BJ (cell line): ENCODE measurements at regions not wholly inside any gene's neighbourhood (a gene's known extent, or its start where the extent isn't known, plus 50 kb on each side); places are given as distances from the start of the nearest gene placed in this dataset.

Experiments used
- CTCF ChIA-PET: fragments of 350-600 bp; formaldehyde crosslinking; extraction: SDS; loops from one replicate; lab custom pipeline; 2021; ENCODE audit warnings: antibody characterized with exemption, inconsistent platforms; lab: Yijun Ruan, JAX
- POLR2A ChIA-PET: fragments of 300-600 bp; sonication (Branson Sonifier 250); formaldehyde crosslinking; extraction: SDS; loops from one replicate; lab custom pipeline; 2021; ENCODE audit warnings: antibody characterized with exemption; lab: Charles Lee
- DNase-seq: peaks from one replicate; pipeline ENCODE4 v3.0.0-alpha.2; 2011; ENCODE audit warnings: low read depth
- H3K27me3 ChIP-seq: 2 replicates; pipeline ENCODE4 v1.6.0; 2011; ENCODE audit warnings: low read length; ENCODE audit not compliant: control insufficient read depth, insufficient read depth
- H3K36me3 ChIP-seq: 2 replicates; pipeline ENCODE4 v1.5.1; 2011; ENCODE audit warnings: low read length; ENCODE audit not compliant: control insufficient read depth, insufficient read depth
- H3K4me3 ChIP-seq: 2 replicates; pipeline ENCODE4 v1.5.1; 2011; ENCODE audit warnings: low read depth, mild to moderate bottlenecking, control low read depth, low read length
- TF ChIP-seq, protein P1 (sequence below): IDR thresholded peaks from 2 replicates; pipeline ENCODE4 v1.5.1; 2011; ENCODE audit warnings: low read depth, mild to moderate bottlenecking, control low read depth, inconsistent platforms, low read length, moderate library complexity; ENCODE audit not compliant: insufficient read depth

GRCh38 chr3:144424606-144425005, 453.0 kb downstream of the DIPK2A start:
- TF ChIP-seq, protein P1, sequence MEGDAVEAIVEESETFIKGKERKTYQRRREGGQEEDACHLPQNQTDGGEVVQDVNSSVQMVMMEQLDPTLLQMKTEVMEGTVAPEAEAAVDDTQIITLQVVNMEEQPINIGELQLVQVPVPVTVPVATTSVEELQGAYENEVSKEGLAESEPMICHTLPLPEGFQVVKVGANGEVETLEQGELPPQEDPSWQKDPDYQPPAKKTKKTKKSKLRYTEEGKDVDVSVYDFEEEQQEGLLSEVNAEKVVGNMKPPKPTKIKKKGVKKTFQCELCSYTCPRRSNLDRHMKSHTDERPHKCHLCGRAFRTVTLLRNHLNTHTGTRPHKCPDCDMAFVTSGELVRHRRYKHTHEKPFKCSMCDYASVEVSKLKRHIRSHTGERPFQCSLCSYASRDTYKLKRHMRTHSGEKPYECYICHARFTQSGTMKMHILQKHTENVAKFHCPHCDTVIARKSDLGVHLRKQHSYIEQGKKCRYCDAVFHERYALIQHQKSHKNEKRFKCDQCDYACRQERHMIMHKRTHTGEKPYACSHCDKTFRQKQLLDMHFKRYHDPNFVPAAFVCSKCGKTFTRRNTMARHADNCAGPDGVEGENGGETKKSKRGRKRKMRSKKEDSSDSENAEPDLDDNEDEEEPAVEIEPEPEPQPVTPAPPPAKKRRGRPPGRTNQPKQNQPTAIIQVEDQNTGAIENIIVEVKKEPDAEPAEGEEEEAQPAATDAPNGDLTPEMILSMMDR, result no peak
- no peak for DNase-seq
- POLR2A ChIA-PET, result no interaction called here
- Histone ChIP-seq H3K36me3 (no peaks in the 10 kb centered on the region), H3K4me3 (no peak overlapping the region), H3K27me3 (no peaks in the 10 kb centered on the region)
- CTCF ChIA-PET, result interaction anchor here (0.6 kb wide), 1 partner anchor 115 kb away, joined by 3 read pairs; no protein-coding TSS in a partner anchor

GRCh38 chr3:144426366-144426765, 454.7 kb downstream of the DIPK2A start:
- CTCF ChIA-PET, result no interaction called here
- no peak overlapping the region for H3K4me3 ChIP-seq
- H3K36me3 ChIP-seq, result no peaks in the 10 kb centered on the region
- POLR2A ChIA-PET, result no interaction called here
- no peak for DNase-seq
- no peaks in the 10 kb centered on the region for H3K27me3 ChIP-seq
- TF ChIP-seq, protein P1, result no peak

- H3K36me3 ChIP-seq, result no peaks in the 10 kb centered on the region
- no peak for DNase-seq
- TF ChIP-seq, protein P1, result no peak
- H3K27me3 ChIP-seq, result no peaks in the 10 kb centered on the region
- ChIA-PET CTCF (no interaction called here), POLR2A (no interaction called here)
- no peak overlapping the region for H3K4me3 ChIP-seq
Measured at GRCh38 chr3:144426967-144427366, 455.3 kb downstream of the DIPK2A start.

DNA sequence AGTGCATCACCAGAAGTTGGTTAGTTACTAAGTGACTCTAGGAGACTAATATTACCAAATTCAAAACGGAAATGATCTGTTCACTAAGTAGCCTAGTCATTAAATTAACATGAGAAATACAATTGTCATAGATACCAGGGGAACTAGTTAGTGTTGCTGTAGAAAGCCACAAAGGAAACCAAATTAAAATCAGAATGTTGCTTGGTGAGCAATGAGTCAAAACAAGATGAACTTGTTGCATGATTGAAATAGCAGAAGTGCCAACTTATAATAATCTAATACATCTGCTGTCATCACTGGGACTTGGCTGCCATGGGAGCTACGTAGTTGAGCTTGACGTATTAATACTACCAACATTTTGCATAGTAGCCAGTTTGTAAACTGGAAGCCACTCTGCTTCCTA, 458.1 kb downstream of the DIPK2A start:
- ChIA-PET POLR2A (no interaction called here), CTCF (no interaction called here)
- no peaks in the 10 kb centered on the region for H3K36me3 ChIP-seq
- no peaks in the 10 kb centered on the region for H3K27me3 ChIP-seq
- TF ChIP-seq, protein P1, result no peak
- peak; percentile 4 for DNase-seq
- no peak overlapping the region for H3K4me3 ChIP-seq

GRCh38 chr3:144431134-144431533, 459.5 kb downstream of the DIPK2A start:
- TF ChIP-seq, protein P1, result no peak
- ChIA-PET CTCF (no interaction called here), POLR2A (no interaction called here)
- Histone ChIP-seq H3K36me3 (no peaks in the 10 kb centered on the region), H3K4me3 (no peak overlapping the region), H3K27me3 (no peaks in the 10 kb centered on the region)
- DNase-seq, result no peak
